H1 (cell line): ENCODE measurements at regions not wholly inside any gene's neighbourhood (a gene's known extent, or its start where the extent isn't known, plus 50 kb on each side); places are given as distances from the start of the nearest gene placed in this dataset.

Experiments used
- RAD21 ChIP-seq, 2 experiments: IDR thresholded peaks in 1 of 2; conservative IDR thresholded peaks in 1 of 2; 2 replicates each; pipeline ENCODE4 v1.6.1; 2011; ENCODE audit warnings: low read depth in 2 of 2, low read length in 2 of 2, improper control_type of control experiment in 1 of 2, inconsistent platforms in 1 of 2, mild to moderate bottlenecking in 1 of 2, moderate library complexity in 1 of 2
- SP2 ChIP-seq: IDR thresholded peaks from 2 replicates; pipeline ENCODE4 v1.6.1; 2012; ENCODE audit warnings: mild to moderate bottlenecking, low read length, inconsistent platforms

DNA sequence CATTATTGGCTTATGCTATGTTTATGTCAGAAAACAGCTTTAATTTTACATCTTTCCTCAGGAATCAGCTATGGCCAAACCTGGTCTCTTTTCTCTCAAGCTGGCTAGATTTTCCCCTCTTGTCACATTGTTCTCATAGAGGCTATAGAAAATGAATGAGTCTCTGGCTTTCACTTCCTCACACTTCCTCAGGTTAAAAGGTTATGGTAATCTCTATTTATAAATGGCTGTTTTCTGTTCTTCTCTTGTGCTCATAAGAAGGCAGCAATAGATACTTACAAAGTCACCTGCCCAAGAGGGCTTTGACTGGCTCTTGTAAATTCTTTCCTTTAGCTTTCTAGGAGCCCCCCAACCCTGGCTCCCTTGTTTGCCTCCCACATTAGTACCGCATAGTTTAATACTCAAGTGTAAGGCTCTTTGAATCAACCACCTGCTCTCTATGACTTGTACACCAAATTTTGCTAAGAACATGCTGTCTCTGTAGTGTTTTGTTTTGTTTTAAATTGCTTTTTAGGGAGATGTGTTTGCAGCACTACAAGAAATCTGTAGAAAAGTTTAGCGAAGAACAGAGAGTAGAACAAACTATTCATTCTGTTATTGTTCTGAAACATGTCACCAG is 897.4 kb upstream of the CITED2 start (continued):
- TF ChIP-seq RAD21 (IDR thresholded peaks at IDR 0.05 in 1 of 2, conservative IDR thresholded peaks at IDR 0.05 in 1 of 2; ENCODE audit: low read depth in 2 of 2, low read length in 2 of 2) (no peak), SP2 (no peak)
